RWPE1 (cell line): ENCODE measurements at regions not wholly inside any gene's neighbourhood (a gene's known extent, or its start where the extent isn't known, plus 50 kb on each side); places are given as distances from the start of the nearest gene placed in this dataset.

Experiments
- CTCF ChIA-PET: fragments of 350-600 bp; sonication (Branson Sonifier 250); formaldehyde crosslinking; extraction: SDS; loops from one replicate; lab custom pipeline; 2021; lab: Yijun Ruan, JAX
- POLR2A ChIA-PET: fragments of 400-600 bp; formaldehyde crosslinking; extraction: SDS; loops from one replicate; lab custom pipeline; 2020; ENCODE audit warnings: antibody characterized with exemption; ENCODE audit not compliant: low non-redundant PET; lab: Yijun Ruan, JAX
- DNase-seq: peaks from one replicate; pipeline ENCODE4 v3.0.0; 2012; ENCODE audit warnings: low spot score
- H3K27ac ChIP-seq: fragments of 450-650 bp; 2 replicates; pipeline ENCODE4 v1.5.1; 2017
- TF ChIP-seq, protein P1 (sequence below): fragments of 450-650 bp; conservative IDR thresholded peaks from 2 replicates; pipeline ENCODE4 v1.5.1; 2017; ENCODE audit warnings: low read depth, mild to moderate bottlenecking

DNA sequence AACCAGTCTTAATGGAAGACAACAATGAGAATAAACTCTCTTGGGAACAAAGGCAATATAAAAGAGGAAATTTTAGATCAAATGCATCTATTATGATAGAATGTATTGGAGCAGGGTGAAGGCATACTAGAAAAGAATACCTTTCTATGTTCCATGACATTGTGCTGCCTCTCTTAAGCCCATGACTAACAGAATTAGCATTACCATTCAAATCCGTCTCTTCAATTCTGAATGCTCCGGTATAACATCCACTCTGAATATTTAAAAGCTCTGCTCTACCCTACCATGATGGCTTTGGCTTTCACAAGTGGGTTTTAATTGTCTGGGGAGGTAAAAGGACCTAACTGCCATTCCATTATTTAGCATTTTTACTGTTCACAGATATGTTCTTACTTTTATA, 1878.4 kb downstream of the ARAP2 start:
- ChIA-PET POLR2A (no interaction called here), CTCF (no interaction called here)
- no peak for DNase-seq
- H3K27ac ChIP-seq: no peak overlapping the region
- TF ChIP-seq, protein P1, sequence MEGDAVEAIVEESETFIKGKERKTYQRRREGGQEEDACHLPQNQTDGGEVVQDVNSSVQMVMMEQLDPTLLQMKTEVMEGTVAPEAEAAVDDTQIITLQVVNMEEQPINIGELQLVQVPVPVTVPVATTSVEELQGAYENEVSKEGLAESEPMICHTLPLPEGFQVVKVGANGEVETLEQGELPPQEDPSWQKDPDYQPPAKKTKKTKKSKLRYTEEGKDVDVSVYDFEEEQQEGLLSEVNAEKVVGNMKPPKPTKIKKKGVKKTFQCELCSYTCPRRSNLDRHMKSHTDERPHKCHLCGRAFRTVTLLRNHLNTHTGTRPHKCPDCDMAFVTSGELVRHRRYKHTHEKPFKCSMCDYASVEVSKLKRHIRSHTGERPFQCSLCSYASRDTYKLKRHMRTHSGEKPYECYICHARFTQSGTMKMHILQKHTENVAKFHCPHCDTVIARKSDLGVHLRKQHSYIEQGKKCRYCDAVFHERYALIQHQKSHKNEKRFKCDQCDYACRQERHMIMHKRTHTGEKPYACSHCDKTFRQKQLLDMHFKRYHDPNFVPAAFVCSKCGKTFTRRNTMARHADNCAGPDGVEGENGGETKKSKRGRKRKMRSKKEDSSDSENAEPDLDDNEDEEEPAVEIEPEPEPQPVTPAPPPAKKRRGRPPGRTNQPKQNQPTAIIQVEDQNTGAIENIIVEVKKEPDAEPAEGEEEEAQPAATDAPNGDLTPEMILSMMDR: no peak

DNA sequence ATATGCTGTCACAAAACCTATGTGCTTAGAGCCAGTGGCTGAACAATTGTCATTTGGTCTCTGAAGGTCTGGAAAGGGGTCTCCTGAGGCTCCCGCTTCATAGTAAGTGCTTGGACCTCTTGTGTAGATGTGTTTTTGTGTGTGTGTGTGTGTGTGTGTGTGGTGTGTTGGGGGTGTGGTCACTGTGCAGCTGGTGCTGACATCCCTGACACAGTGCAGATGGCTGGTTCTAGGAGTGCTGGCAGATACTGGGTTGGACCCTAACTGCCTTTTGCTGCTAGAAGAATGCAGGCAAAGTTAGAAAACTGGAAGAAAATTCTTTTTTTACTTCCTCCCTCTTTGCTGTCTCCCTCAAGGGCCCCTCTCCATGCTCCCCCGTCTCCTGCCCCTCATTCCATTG, 1872.6 kb downstream of the ARAP2 start:
- H3K27ac ChIP-seq: no peak overlapping the region
- no peak for DNase-seq
- POLR2A ChIA-PET: no interaction called here
- TF ChIP-seq, protein P1: no peak
- CTCF ChIA-PET: no interaction called here

DNA sequence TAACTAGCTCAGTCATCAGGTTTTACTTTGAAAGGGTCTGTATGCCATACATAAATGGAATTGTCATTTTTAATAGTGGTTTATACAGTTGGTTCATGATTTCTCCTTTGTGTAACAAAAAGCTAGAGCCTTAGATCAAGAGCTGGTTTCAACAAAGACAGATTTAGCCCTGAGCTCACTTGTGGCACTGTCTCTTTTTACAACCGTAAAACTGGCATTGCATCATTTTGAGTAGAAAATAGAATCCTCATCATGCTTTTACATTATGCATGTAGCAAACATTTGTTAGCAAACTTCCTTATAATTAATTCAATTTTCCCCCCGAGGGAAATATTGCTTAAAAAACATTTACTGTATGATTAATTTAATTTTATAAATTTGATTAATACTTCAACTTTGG, 1871.5 kb downstream of the ARAP2 start:
- ChIA-PET CTCF (interaction anchor here (0.6 kb wide), 1 partner anchor 308 kb away, joined by 5 read pairs; no protein-coding TSS in a partner anchor), POLR2A (no interaction called here)
- no peak for DNase-seq
- TF ChIP-seq, protein P1: no peak
- no peak overlapping the region for H3K27ac ChIP-seq

DNA sequence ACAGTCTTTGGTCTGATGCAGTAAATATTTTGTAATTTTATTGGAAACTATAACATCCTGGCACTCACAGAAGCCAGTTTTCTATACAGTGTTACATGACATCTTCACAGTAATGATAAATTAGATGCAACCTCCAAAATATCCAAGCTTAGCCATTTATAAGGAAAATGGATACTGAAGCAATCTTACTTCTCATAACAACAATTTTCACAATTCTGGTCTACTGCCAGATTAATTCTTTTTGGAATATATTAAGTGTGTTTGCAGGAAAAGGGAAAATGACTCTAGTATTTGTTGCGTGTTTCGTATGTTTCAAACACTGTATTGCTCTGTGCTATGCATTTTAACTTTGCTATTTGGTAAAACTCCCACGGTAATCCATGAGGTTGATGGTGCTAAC, 1870.9 kb downstream of the ARAP2 start:
- ChIA-PET CTCF (no interaction called here), POLR2A (no interaction called here)
- DNase-seq: no peak
- TF ChIP-seq, protein P1: no peak
- no peak overlapping the region for H3K27ac ChIP-seq

DNA sequence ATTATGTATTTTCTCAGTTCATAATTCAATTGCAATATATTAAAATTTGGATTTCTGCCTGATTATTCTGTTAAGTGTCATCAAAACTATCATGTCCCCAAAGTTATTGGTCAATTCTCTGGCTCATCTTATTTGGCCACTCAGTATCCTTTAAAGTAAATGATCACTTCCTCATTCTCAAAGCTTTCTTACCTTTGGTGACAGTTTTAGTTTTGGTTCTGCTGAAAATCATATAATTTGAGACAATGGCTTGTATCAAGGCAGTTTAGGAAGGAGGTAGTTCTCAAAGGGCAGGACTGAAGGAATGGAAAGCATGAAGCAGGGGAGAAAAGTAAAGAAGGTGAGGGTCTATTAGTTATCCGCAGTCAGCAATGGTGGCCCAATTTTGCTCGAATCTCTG, 1832.1 kb downstream of the ARAP2 start:
- POLR2A ChIA-PET: no interaction called here
- TF ChIP-seq, protein P1: no peak
- no peak overlapping the region for H3K27ac ChIP-seq
- CTCF ChIA-PET: no interaction called here
- DNase-seq: no peak

DNA sequence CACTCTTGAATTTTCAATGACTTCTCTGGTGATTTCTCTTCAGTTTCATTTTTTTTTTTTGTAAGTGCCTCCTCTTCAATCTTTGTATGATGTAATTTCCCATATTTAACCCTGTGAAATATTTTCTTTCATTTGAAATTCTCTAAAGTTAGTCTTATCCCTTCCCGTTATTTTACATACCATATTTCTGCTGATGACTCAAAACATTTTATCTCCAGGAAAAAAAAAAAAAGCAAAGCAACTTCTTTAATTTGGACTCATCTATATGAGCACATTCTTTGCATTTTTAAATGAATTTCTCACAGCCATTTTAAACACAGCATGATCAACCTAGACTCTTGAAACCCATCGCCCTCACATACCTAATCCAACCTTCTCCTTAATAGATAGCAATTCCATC, 1831.4 kb downstream of the ARAP2 start:
- TF ChIP-seq, protein P1: no peak
- H3K27ac ChIP-seq: no peak overlapping the region
- ChIA-PET POLR2A (no interaction called here), CTCF (no interaction called here)
- no peak for DNase-seq

DNA sequence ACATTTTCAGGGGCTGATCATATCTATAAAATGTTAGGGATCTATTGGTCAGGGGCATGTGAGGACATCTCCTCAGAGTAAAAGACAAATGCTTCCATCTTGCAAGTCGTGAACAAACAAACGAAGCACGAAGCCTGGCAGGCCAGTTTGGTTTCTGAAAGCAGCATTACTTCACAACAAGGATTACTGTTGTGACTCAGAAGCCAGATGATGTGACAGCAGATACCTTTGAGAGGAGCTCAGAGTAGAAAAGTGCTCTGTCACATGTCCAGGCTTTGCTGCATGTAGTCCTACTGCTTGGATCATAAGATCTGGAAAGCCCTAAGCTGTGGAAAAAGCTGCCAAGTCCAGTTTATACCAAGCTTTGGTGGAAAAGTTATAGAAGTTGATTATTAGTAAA, 1827.2 kb downstream of the ARAP2 start:
- ChIA-PET CTCF (no interaction called here), POLR2A (no interaction called here)
- DNase-seq: no peak
- H3K27ac ChIP-seq: no peak overlapping the region
- TF ChIP-seq, protein P1: no peak
